WI38 (cell line): ENCODE measurements at regions not wholly inside any gene's neighbourhood (a gene's known extent, or its start where the extent isn't known, plus 50 kb on each side); places are given as distances from the start of the nearest gene placed in this dataset.

Experiments used
- H3K4me3 ChIP-seq: 2 replicates; pipeline ENCODE4 v1.5.1; 2011; ENCODE audit warnings: low read depth, mild to moderate bottlenecking, control low read depth, low read length
- CTCF ChIP-seq: IDR thresholded peaks from 2 replicates; pipeline ENCODE4 v1.5.1; 2012; ENCODE audit warnings: low read depth, mild to moderate bottlenecking, control low read depth, low read length

DNA sequence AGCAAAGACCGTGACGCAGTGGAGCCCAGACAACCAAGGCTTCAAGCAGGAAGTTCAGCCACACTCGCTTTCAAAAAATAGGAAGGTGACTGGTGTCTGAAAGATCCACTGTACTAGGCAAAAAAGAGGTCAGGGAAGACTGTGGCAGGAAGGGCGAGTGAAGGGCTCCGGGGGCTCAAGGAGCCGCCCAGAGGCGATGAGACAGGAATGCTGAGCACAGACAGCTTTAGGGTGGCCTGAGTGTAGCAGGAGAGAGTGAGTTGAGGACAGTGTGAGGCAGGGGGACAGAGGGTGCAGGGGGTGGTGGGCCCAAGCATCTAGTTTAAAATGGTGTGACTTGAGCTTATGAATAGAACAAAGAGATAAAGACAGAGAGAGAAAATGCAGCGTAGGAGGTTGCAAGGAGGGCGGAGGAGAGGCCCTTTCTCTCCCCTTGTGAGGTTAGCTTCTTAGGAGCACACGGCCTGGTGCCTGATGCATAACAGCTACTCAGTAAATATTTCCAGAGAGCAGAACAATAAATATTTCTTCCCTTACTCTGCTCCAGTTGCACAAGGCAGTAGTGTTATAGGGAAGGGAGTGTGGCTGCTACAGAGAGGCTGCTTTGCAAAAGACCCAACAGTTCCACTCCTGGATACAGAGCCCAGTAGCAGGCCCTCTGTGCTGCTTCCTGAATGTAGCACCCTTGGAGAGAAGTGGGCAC lies 789.7 kb upstream of the RAB6C start:
- TF ChIP-seq CTCF, result no peak
- H3K4me3 ChIP-seq, result no peak overlapping the region

DNA sequence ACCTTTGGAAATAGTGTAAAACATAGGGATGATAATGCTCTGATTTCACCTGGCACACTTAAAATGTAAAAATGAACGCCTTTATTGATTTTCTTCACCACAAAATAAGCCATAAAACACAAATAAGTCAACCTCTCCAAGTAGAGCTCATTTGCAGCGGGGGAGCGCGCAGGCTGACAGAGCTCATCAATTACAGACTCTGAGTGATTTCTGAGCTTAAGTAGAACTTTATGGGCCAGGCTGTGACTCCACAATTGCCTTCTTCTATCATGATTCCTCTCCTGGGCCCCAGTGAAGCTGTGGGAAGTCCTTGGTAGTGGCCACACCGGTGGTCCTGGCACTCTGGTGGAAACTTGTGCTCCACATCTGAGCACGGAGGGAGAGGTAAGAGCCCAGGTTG lies 789.0 kb upstream of the RAB6C start:
- H3K4me3 ChIP-seq, result no peak overlapping the region
- TF ChIP-seq CTCF, result no peak

DNA sequence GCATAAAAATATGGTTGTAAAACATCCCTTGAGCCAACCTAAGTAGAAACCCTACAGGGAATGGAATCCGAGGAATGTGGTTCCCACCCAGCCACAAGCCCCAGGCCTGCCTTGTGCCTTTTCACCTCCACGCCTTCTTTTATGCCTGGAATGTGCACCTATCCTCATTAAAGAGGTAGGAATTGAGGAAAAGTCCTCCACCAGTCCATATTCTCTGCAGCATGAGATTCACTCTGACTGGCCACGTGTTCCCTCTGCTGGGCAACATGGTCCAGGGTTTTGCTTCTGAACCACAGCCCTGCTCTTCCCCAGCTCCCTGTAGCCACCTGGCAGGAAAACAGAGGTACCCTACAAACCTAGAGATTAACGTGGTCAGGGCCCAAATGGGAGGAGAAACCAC lies 787.9 kb upstream of the RAB6C start:
- no peak overlapping the region for H3K4me3 ChIP-seq
- TF ChIP-seq CTCF, result no peak

- no peak for TF ChIP-seq CTCF
- no peak overlapping the region for H3K4me3 ChIP-seq
Observed at GRCh38 chr2:129192117-129192516, 787.3 kb upstream of the RAB6C start.

DNA sequence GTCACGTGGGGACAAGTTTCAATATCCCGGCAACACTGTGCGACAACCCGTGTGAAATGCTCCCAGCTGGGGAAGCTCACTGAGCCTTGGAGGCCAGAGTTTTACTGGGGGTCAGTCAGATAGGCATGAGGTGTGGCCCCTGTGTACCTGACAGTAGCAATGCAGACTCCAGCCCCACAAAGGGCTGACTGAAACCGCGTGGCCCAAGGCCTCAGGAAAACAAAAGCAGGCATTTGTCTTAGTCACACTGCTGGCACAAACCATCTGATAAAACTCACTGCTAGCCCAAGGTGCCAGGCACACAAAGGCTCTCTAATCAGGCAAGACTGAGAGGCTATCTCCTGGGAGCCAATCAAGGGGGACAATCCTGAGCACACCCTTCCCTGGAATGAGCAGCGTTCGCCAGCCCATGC lies 786.6 kb upstream of the RAB6C start:
- TF ChIP-seq CTCF, result no peak
- H3K4me3 ChIP-seq, result no peak overlapping the region

- TF ChIP-seq CTCF, result no peak
Observed at GRCh38 chr2:129193961-129194360, 785.5 kb upstream of the RAB6C start.

GRCh38 chr2:129199501-129199900 lies 780.0 kb upstream of the RAB6C start:
- no peak overlapping the region for H3K4me3 ChIP-seq
- no peak for TF ChIP-seq CTCF

More at GRCh38 chr2:129193961-129194360, 785.5 kb upstream of the RAB6C start:
- no peak overlapping the region for H3K4me3 ChIP-seq
